ENCODE measurements at regions not wholly inside any gene's neighbourhood (a gene's known extent, or its start where the extent isn't known, plus 50 kb on each side); places are given as distances from the start of the nearest gene placed in this dataset.

- TF ChIP-seq ZNF850 (CRISPR knock-in tag; conservative IDR thresholded peaks at IDR 0.05) (no peak), ADNP (CRISPR knock-in tag; IDR thresholded peaks at IDR 0.05) (no peak)
Observed at GRCh38 chr4:65738134-65738533, 67.8 kb upstream of the EPHA5 start (continued).

GRCh38 chr4:65737672-65738071, 67.4 kb upstream of the EPHA5 start:
- 0% methylated on average over 3 of the region's 4 CpGs for WGBS (ENCODE audit: low lambda C conversion rate)
- FAIRE-seq (no peak), DNase-seq (ENCODE audit: low spot score) (no peak), ATAC-seq (no peak)
- H3K4me3 ChIP-seq (replicated peaks in 1 of 3; ENCODE audit: insufficient read depth in 1 of 3, low read depth in 2 of 3, low read length in 3 of 3): no peak overlapping the region
- H3K4me1 ChIP-seq (ENCODE audit: insufficient read depth, low read length): no peaks in the 10 kb centered on the region
- TF ChIP-seq TARDBP (CRISPR knock-in tag; IDR thresholded peaks at IDR 0.05) (no peak), NR2C2 (CRISPR knock-in tag; IDR thresholded peaks at IDR 0.05; ENCODE audit: borderline replicate concordance) (no peak), ZNF530 (CRISPR knock-in tag; IDR thresholded peaks at IDR 0.05; ENCODE audit: low read depth) (no peak), ADNP (CRISPR knock-in tag; IDR thresholded peaks at IDR 0.05) (no peak), ZBTB38 (CRISPR knock-in tag; IDR thresholded peaks at IDR 0.05) (no peak), ZFX (CRISPR knock-in tag; IDR thresholded peaks at IDR 0.05; ENCODE audit: low read depth) (no peak), ZNF513 (CRISPR knock-in tag; conservative IDR thresholded peaks at IDR 0.05) (no peak), NPAS2 (CRISPR knock-in tag; IDR thresholded peaks at IDR 0.05; ENCODE audit: borderline replicate concordance) (no peak), ZMYM2 (CRISPR knock-in tag; IDR thresholded peaks at IDR 0.05) (no peak), STAG1 (CRISPR knock-in tag; IDR thresholded peaks at IDR 0.05) (no peak), GLMP (CRISPR knock-in tag; IDR thresholded peaks at IDR 0.05; ENCODE audit: borderline replicate concordance) (no peak), ZNF576 (CRISPR knock-in tag; IDR thresholded peaks at IDR 0.05) (no peak), ZNF510 (CRISPR knock-in tag; IDR thresholded peaks at IDR 0.05; ENCODE audit: low read depth) (no peak), ZNF589 (CRISPR knock-in tag; conservative IDR thresholded peaks at IDR 0.05) (no peak), TFE3 (CRISPR knock-in tag; IDR thresholded peaks at IDR 0.05) (no peak), ZMAT5 (CRISPR knock-in tag; IDR thresholded peaks at IDR 0.05; ENCODE audit: borderline replicate concordance, low read depth) (no peak), NCOA5 (CRISPR knock-in tag; IDR thresholded peaks at IDR 0.05) (no peak), SIN3A (IDR thresholded peaks at IDR 0.05; ENCODE audit: borderline replicate concordance, low read depth, low read length) (no peak), BORCS8-MEF2B (CRISPR knock-in tag; IDR thresholded peaks at IDR 0.05) (no peak), FOXK1 (CRISPR knock-in tag; IDR thresholded peaks at IDR 0.05; ENCODE audit: borderline replicate concordance, low read depth) (no peak)
- H3K36me3 ChIP-seq (replicated peaks in 1 of 2; ENCODE audit: control insufficient read depth in 1 of 2, insufficient read depth in 2 of 2, low read length in 2 of 2): no peaks in the 10 kb centered on the region
- BruUV-seq (replicated peaks): no TSS peak
- no peaks in the 10 kb centered on the region for H3K27me3 ChIP-seq (ENCODE audit: control insufficient read depth in 1 of 2, insufficient read depth in 2 of 2, low read length in 2 of 2)
- H3K79me2 ChIP-seq (ENCODE audit: insufficient read depth, low read length): no peaks in the 10 kb centered on the region
- ChIA-PET CTCF (ENCODE audit: low intra/inter-chr PET ratio, low total read pairs) (no interaction called here), POLR2A (no interaction called here)
- H3K27ac ChIP-seq (ENCODE audit: extremely low read length, insufficient read depth, low read length): no peak overlapping the region
- no peak overlapping the region for H3K4me2 ChIP-seq (ENCODE audit: low read depth, low read length)
- no peaks in the 10 kb centered on the region for H3K9me3 ChIP-seq (ENCODE audit: low read length)
- intact Hi-C loops (cut with micrococcal nuclease; ENCODE audit: unreplicated experiment): no loop called here
- H2AFZ ChIP-seq (ENCODE audit: low read length): no peak overlapping the region
- H3K9ac ChIP-seq (ENCODE audit: insufficient read depth, low read depth, low read length): no peak overlapping the region
- no peaks in the 10 kb centered on the region for H4K20me1 ChIP-seq (ENCODE audit: insufficient read depth, low read length)
- in situ Hi-C loops (cut with HindIII; ENCODE audit: extremely low pct_ligation_motif_present, low pct_unique_long_range_greater_than_20kb): no loop called here

Measured in HepG2 (cell line).